ENCODE measurements at regions not wholly inside any gene's neighbourhood (a gene's known extent, or its start where the extent isn't known, plus 50 kb on each side); places are given as distances from the start of the nearest gene placed in this dataset.

DNA sequence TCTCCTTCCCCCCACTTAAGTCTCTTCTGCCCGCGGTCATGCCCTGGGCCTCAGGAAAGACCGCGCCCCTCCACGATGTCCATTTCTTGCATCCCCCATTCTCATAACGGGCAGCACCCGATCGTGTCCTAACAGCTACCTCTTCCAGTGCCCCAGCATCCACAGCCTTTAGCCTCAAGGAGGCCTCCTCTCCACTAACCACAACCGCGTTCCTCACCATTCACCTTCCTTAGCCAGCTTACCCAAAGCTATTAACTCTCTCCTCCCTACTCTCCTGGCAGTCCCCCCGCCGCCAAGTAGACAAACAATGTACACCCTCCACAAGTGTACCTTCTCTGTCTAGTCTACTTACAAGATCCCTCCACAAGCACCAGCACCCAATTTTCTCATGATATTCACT, 58.6 kb upstream of the PAGE5 start:
- DNase-seq (ENCODE audit: low read depth, low spot score) (no peak), FAIRE-seq (no peak)
- Histone ChIP-seq H3K79me2 (ENCODE audit: control insufficient read depth, insufficient read depth, low read length) (no peaks in the 10 kb centered on the region), H3K9me3 (replicated peaks; ENCODE audit: control insufficient read depth, insufficient read depth, low read length) (no peaks in the 10 kb centered on the region), H3K36me3 (ENCODE audit: control insufficient read depth in 2 of 2, extremely low read depth in 1 of 2, insufficient read depth in 2 of 2, low read length in 2 of 2) (no peaks in the 10 kb centered on the region), H3K4me2 (ENCODE audit: insufficient read depth, low read length) (peak overlapping the region; percentile 20), H3K4me3 (replicated peaks in 1 of 3; ENCODE audit: insufficient read depth in 1 of 3, low read depth in 1 of 3, low read length in 3 of 3) (peak overlapping the region in 2 of 3 experiments; percentile 35 to 65), H2AFZ (ENCODE audit: low read depth, low read length) (peak overlapping the region; percentile 70), H3K27me3 (ENCODE audit: control insufficient read depth in 2 of 2, insufficient read depth in 2 of 2, low read length in 2 of 2) (no peaks in the 10 kb centered on the region), H3K9me1 (replicated peaks; ENCODE audit: control insufficient read depth, extremely low read depth, insufficient read depth, low read length) (no peaks in the 10 kb centered on the region), H4K20me1 (replicated peaks; ENCODE audit: control insufficient read depth, extremely low read depth, insufficient read depth, low read length) (no peaks in the 10 kb centered on the region), H3K9ac (replicated peaks; ENCODE audit: extremely low read depth, insufficient read depth, low read length) (peak overlapping the region; percentile 67), H3K4me1 (ENCODE audit: control insufficient read depth, extremely low read depth, insufficient read depth, low read length) (peaks cover 5% of the 10 kb centered on the region), H3K27ac (ENCODE audit: insufficient read depth, low read depth, low read length) (peak overlapping the region; percentile 74)
- dilution Hi-C loops (cut with MboI; ENCODE audit: extremely low pct_ligation_motif_present, low sequenced_read_pairs) (no loop called here), intact Hi-C loops (cut with micrococcal nuclease) (loop anchor here (1.0 to 10.0 kb wide), 7 partner anchors 104 to 1477 kb away; partner anchors contain the start of genes APEX2, HUWE1 and MAGED2)
- POLR2A ChIA-PET, result no interaction called here
- TSS peak; percentile 92 for BruUV-seq (replicated peaks)
- no peak for TF ChIP-seq JUN (IDR thresholded peaks at IDR 0.05; ENCODE audit: borderline replicate concordance, insufficient read depth, insufficient read length, low read depth)
- TF ChIP-seq, protein P1, sequence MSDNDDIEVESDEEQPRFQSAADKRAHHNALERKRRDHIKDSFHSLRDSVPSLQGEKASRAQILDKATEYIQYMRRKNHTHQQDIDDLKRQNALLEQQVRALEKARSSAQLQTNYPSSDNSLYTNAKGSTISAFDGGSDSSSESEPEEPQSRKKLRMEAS (IDR thresholded peaks at IDR 0.05; ENCODE audit: insufficient read depth, insufficient read length), result no peak
- TF ChIP-seq POLR2A (IDR thresholded peaks at IDR 0.05; ENCODE audit: low read depth, low read length), result no peak
- TF ChIP-seq EZH2 (IDR thresholded peaks at IDR 0.05; ENCODE audit: borderline replicate concordance, low read depth, low read length, severe bottlenecking), result no peak
- TF ChIP-seq, protein P2, sequence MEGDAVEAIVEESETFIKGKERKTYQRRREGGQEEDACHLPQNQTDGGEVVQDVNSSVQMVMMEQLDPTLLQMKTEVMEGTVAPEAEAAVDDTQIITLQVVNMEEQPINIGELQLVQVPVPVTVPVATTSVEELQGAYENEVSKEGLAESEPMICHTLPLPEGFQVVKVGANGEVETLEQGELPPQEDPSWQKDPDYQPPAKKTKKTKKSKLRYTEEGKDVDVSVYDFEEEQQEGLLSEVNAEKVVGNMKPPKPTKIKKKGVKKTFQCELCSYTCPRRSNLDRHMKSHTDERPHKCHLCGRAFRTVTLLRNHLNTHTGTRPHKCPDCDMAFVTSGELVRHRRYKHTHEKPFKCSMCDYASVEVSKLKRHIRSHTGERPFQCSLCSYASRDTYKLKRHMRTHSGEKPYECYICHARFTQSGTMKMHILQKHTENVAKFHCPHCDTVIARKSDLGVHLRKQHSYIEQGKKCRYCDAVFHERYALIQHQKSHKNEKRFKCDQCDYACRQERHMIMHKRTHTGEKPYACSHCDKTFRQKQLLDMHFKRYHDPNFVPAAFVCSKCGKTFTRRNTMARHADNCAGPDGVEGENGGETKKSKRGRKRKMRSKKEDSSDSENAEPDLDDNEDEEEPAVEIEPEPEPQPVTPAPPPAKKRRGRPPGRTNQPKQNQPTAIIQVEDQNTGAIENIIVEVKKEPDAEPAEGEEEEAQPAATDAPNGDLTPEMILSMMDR (IDR thresholded peaks at IDR 0.05; ENCODE audit: extremely low read depth in 1 of 2, insufficient read depth in 1 of 2, low read depth in 1 of 2, low read length in 2 of 2), result no peak
- no peak for TF ChIP-seq GATA2 (IDR thresholded peaks at IDR 0.05; ENCODE audit: insufficient read depth, insufficient read length, low read depth, low read length)
- no peak for TF ChIP-seq FOS (IDR thresholded peaks at IDR 0.05; ENCODE audit: borderline replicate concordance, insufficient read depth, low read length)
- CTCF ChIA-PET, result interaction anchor here (0.6 kb wide), 1 partner anchor 27 kb away, joined by 4 read pairs; no protein-coding TSS in a partner anchor
